ENCODE measurements at regions not wholly inside any gene's neighbourhood (a gene's known extent, or its start where the extent isn't known, plus 50 kb on each side); places are given as distances from the start of the nearest gene placed in this dataset.

GRCh38 chr13:23067129-23067528 lies 113.7 kb upstream of the SGCG start (continued):
- no peak for TF ChIP-seq ZNF462 (CRISPR knock-in tag; IDR thresholded peaks at IDR 0.05)

- Histone ChIP-seq H3K4me1 (ENCODE audit: insufficient read depth) (0 out of 2 replicates have a peak, but pooled peaks cover 5% of the 10 kb centered on the region), H3K79me2 (replicated peaks; ENCODE audit: insufficient read depth) (no peaks in the 10 kb centered on the region), H3K4me3 (no peak overlapping the region), H3K4me2 (no peak overlapping the region), H3K27ac (ENCODE audit: low read depth) (no peak overlapping the region), H3K27me3 (ENCODE audit: insufficient read depth) (no peaks in the 10 kb centered on the region), H2AFZ (no peak overlapping the region), H3F3A (replicated peaks; ENCODE audit: low read depth) (no peaks in the 10 kb centered on the region), H4K20me1 (replicated peaks; ENCODE audit: insufficient read depth) (no peaks in the 10 kb centered on the region), H3K36me3 (ENCODE audit: insufficient read depth) (no peaks in the 10 kb centered on the region), H3K9me2 (ENCODE audit: insufficient read depth) (peaks cover 3% of the 10 kb centered on the region)
- Mint-ChIP-seq H3K9me3 (no peaks in the 10 kb centered on the region), H3K4me1 (peaks cover 3% of the 10 kb centered on the region; the same call in 2 of the 3 replicates), H3K36me3 (ENCODE audit: low read depth) (no peaks in the 10 kb centered on the region), H3K27ac (peak overlapping the region; percentile 24; the same call in 1 of the 2 replicates), H3K27me3 (ENCODE audit: insufficient read depth, low read depth, poor library complexity) (peaks cover 3% of the 10 kb centered on the region), H3K4me3 (no peak overlapping the region)
- ATAC-seq (no peak), DNase-seq (ENCODE audit: low spot score) (no peak)
- TF ChIP-seq ZNF331 (CRISPR knock-in tag; IDR thresholded peaks at IDR 0.05; ENCODE audit: low read depth) = no peak
- TF ChIP-seq EZH2phosphoT487 (IDR thresholded peaks at IDR 0.05; ENCODE audit: unreplicated experiment) = no peak
- TF ChIP-seq EZH2 (IDR thresholded peaks at IDR 0.05; ENCODE audit: low read depth, unreplicated experiment) = no peak
- no peak for TF ChIP-seq STAT1 (IDR thresholded peaks at IDR 0.05; ENCODE audit: unreplicated experiment)
- no peak for TF ChIP-seq CTCF (conservative IDR thresholded peaks at IDR 0.05; ENCODE audit: low read depth in 2 of 2)
- no peak for TF ChIP-seq ETS1 (IDR thresholded peaks at IDR 0.05)
Measured at GRCh38 chr13:23069566-23069965, 111.2 kb upstream of the SGCG start.

Data from GM23338 (cell line).